Neural progenitor cell (in vitro differentiated cells): ENCODE measurements at regions not wholly inside any gene's neighbourhood (a gene's known extent, or its start where the extent isn't known, plus 50 kb on each side); places are given as distances from the start of the nearest gene placed in this dataset.

ENCODE experiments used
- DNase-seq: peaks from one replicate; pipeline ENCODE4 v3.0.0-alpha.2; 2016; ENCODE audit warnings: low spot score
- H2AFZ ChIP-seq: fragments of 200-600 bp; sonication (generic); replicated peaks from 2 replicates; pipeline ENCODE4 v1.6.1; 2016; ENCODE audit warnings: antibody characterized with exemption
- H3F3A ChIP-seq: fragments of 200-600 bp; sonication (generic); 2 replicates; pipeline ENCODE4 v1.6.1; 2016; ENCODE audit warnings: antibody characterized with exemption, low read depth
- H3K27ac ChIP-seq: fragments of 200-600 bp; sonication (generic); 2 replicates; pipeline ENCODE4 v1.5.1; 2016; ENCODE audit warnings: mild to moderate bottlenecking
- H3K27me3 ChIP-seq: fragments of 200-600 bp; sonication (generic); 2 replicates; pipeline ENCODE4 v1.6.1; 2016; ENCODE audit warnings: mild to moderate bottlenecking, moderate library complexity
- H3K36me3 ChIP-seq: fragments of 200-600 bp; sonication (generic); 2 replicates; pipeline ENCODE4 v1.5.1; 2016
- H3K4me1 ChIP-seq: fragments of 200-600 bp; sonication (generic); 2 replicates; pipeline ENCODE4 v1.6.1; 2016; ENCODE audit warnings: mixed run types
- H3K4me2 ChIP-seq: fragments of 200-600 bp; sonication (generic); 2 replicates; pipeline ENCODE4 v1.6.1; 2016
- H3K4me3 ChIP-seq: fragments of 200-600 bp; sonication (generic); 2 replicates; pipeline ENCODE4 v1.5.1; 2016
- H3K79me2 ChIP-seq: fragments of 200-600 bp; sonication (generic); 2 replicates; pipeline ENCODE4 v1.6.1; 2016; ENCODE audit warnings: low read depth
- H3K9ac ChIP-seq: fragments of 200-600 bp; sonication (generic); 2 replicates; pipeline ENCODE4 v1.6.1; 2016
- H3K9me3 ChIP-seq: fragments of 200-600 bp; sonication (generic); 2 replicates; pipeline ENCODE4 v1.5.1; 2016; ENCODE audit warnings: low read depth
- H4K20me1 ChIP-seq: fragments of 200-600 bp; sonication (generic); 2 replicates; pipeline ENCODE4 v1.6.1; 2016; ENCODE audit warnings: low read depth
- H3K27ac Mint-ChIP-seq: 3 replicates; pipeline ENCODE4 v1.8.0; 2021; ENCODE audit warnings: mixed read lengths
- H3K27me3 Mint-ChIP-seq: 2 replicates; pipeline ENCODE4 v1.8.0; 2022; ENCODE audit warnings: low read depth, mild to moderate bottlenecking, inconsistent platforms, moderate library complexity, mixed read lengths; ENCODE audit not compliant: insufficient read depth
- H3K36me3 Mint-ChIP-seq: 3 replicates; pipeline ENCODE4 v1.8.0; 2021; ENCODE audit warnings: mixed read lengths
- H3K4me1 Mint-ChIP-seq: 3 replicates; pipeline ENCODE4 v1.8.0; 2021; ENCODE audit warnings: mixed read lengths
- H3K4me3 Mint-ChIP-seq: 3 replicates; pipeline ENCODE4 v1.8.0; 2021; ENCODE audit warnings: mild to moderate bottlenecking, moderate library complexity, mixed read lengths
- H3K9me3 Mint-ChIP-seq: 3 replicates; pipeline ENCODE4 v1.8.0; 2020; ENCODE audit warnings: mixed read lengths
- CTCF ChIP-seq: fragments of 200-600 bp; sonication (generic); IDR thresholded peaks from 2 replicates; pipeline ENCODE4 v1.5.1; 2017; ENCODE audit warnings: antibody characterized with exemption, mild to moderate bottlenecking
- EZH2 ChIP-seq: fragments of 200-600 bp; sonication (generic); IDR thresholded peaks from 2 replicates; pipeline ENCODE4 v1.6.1; 2017; ENCODE audit warnings: antibody characterized with exemption, mild to moderate bottlenecking, moderate library complexity
- EZH2phosphoT487 ChIP-seq: fragments of 200-600 bp; sonication (generic); IDR thresholded peaks from 2 replicates; pipeline ENCODE4 v1.6.1; 2017; ENCODE audit warnings: antibody characterized with exemption

GRCh38 chrX:121853762-121854613, 806.6 kb downstream of the GLUD2 start:
- H2AFZ ChIP-seq, result no peak overlapping the region
- Mint-ChIP-seq H3K27me3 (no peaks in the 10 kb centered on the region), H3K36me3 (no peaks in the 10 kb centered on the region), H3K4me1 (no peaks in the 10 kb centered on the region), H3K4me3 (no peak overlapping the region), H3K9me3 (no peaks in the 10 kb centered on the region), H3K27ac (no peak overlapping the region)
- peaks cover 6% of the 10 kb centered on the region for H3K9me3 ChIP-seq
- no peak for DNase-seq
- TF ChIP-seq CTCF (no peak), EZH2phosphoT487 (no peak), EZH2 (no peak)
- no peak overlapping the region for H3K4me3 ChIP-seq
- H3K36me3 ChIP-seq, result no peaks in the 10 kb centered on the region
- H4K20me1 ChIP-seq, result no peaks in the 10 kb centered on the region
- no peaks in the 10 kb centered on the region for H3F3A ChIP-seq
- no peak overlapping the region for H3K27ac ChIP-seq
- no peak overlapping the region for H3K4me2 ChIP-seq
- no peaks in the 10 kb centered on the region for H3K4me1 ChIP-seq
- no peaks in the 10 kb centered on the region for H3K27me3 ChIP-seq
- H3K79me2 ChIP-seq, result no peaks in the 10 kb centered on the region
- no peak overlapping the region for H3K9ac ChIP-seq

GRCh38 chrX:121854614-121854911, 807.2 kb downstream of the GLUD2 start:
- no peaks in the 10 kb centered on the region for H3K4me1 Mint-ChIP-seq
- no peaks in the 10 kb centered on the region for H3K27me3 ChIP-seq
- no peaks in the 10 kb centered on the region for H3F3A ChIP-seq
- no peak overlapping the region for H3K4me3 Mint-ChIP-seq
- TF ChIP-seq CTCF, result no peak
- TF ChIP-seq EZH2, result no peak
- TF ChIP-seq EZH2phosphoT487, result no peak
- no peaks in the 10 kb centered on the region for H3K36me3 Mint-ChIP-seq
- no peak overlapping the region for H2AFZ ChIP-seq
- no peaks in the 10 kb centered on the region for H3K4me1 ChIP-seq
- no peak overlapping the region for H3K27ac Mint-ChIP-seq
- H3K4me3 ChIP-seq, result no peak overlapping the region
- H3K9me3 Mint-ChIP-seq, result no peaks in the 10 kb centered on the region
- no peaks in the 10 kb centered on the region for H4K20me1 ChIP-seq
- peaks cover 6% of the 10 kb centered on the region for H3K9me3 ChIP-seq
- H3K79me2 ChIP-seq, result no peaks in the 10 kb centered on the region
- H3K27me3 Mint-ChIP-seq, result no peaks in the 10 kb centered on the region
- H3K27ac ChIP-seq, result no peak overlapping the region
- H3K36me3 ChIP-seq, result no peaks in the 10 kb centered on the region
- no peak overlapping the region for H3K4me2 ChIP-seq
- H3K9ac ChIP-seq, result no peak overlapping the region
- DNase-seq, result no peak

- Histone ChIP-seq H3K4me3 (no peak overlapping the region), H3K9me3 (peaks cover 10% of the 10 kb centered on the region), H3F3A (no peaks in the 10 kb centered on the region), H3K36me3 (no peaks in the 10 kb centered on the region), H3K27ac (no peak overlapping the region), H2AFZ (no peak overlapping the region), H4K20me1 (no peaks in the 10 kb centered on the region), H3K4me1 (no peaks in the 10 kb centered on the region), H3K79me2 (no peaks in the 10 kb centered on the region), H3K4me2 (no peak overlapping the region), H3K27me3 (no peaks in the 10 kb centered on the region), H3K9ac (no peak overlapping the region)
- Mint-ChIP-seq H3K27ac (no peak overlapping the region), H3K9me3 (no peaks in the 10 kb centered on the region), H3K27me3 (no peaks in the 10 kb centered on the region), H3K4me1 (no peaks in the 10 kb centered on the region), H3K36me3 (no peaks in the 10 kb centered on the region), H3K4me3 (no peak overlapping the region)
- TF ChIP-seq EZH2phosphoT487 (no peak), EZH2 (no peak)
- DNase-seq, result no peak
These were observed 811.6 kb downstream of the GLUD2 start for GRCh38 chrX:121858867-121859647.

GRCh38 chrX:121863976-121864375, 816.6 kb downstream of the GLUD2 start:
- Mint-ChIP-seq H3K4me1 (no peaks in the 10 kb centered on the region), H3K27ac (no peak overlapping the region), H3K36me3 (no peaks in the 10 kb centered on the region), H3K27me3 (no peaks in the 10 kb centered on the region), H3K4me3 (no peak overlapping the region), H3K9me3 (no peaks in the 10 kb centered on the region)
- no peak overlapping the region for H3K4me3 ChIP-seq
- H3K79me2 ChIP-seq, result no peaks in the 10 kb centered on the region
- H3K27me3 ChIP-seq, result no peaks in the 10 kb centered on the region
- H3K9ac ChIP-seq, result no peak overlapping the region
- H3K9me3 ChIP-seq, result peaks cover 4% of the 10 kb centered on the region
- no peaks in the 10 kb centered on the region for H3F3A ChIP-seq
- no peaks in the 10 kb centered on the region for H3K36me3 ChIP-seq
- no peak overlapping the region for H2AFZ ChIP-seq
- no peaks in the 10 kb centered on the region for H4K20me1 ChIP-seq
- no peak for TF ChIP-seq CTCF
- no peak for TF ChIP-seq EZH2
- no peak for TF ChIP-seq EZH2phosphoT487
- no peak overlapping the region for H3K27ac ChIP-seq
- H3K4me1 ChIP-seq, result no peaks in the 10 kb centered on the region
- H3K4me2 ChIP-seq, result no peak overlapping the region
- no peak for DNase-seq
